Gastrocnemius medialis (tissue), 4 donors: ENCODE measurements at regions not wholly inside any gene's neighbourhood (a gene's known extent, or its start where the extent isn't known, plus 50 kb on each side); places are given as distances from the start of the nearest gene placed in this dataset.

Experiments
- ATAC-seq, 2 donors: fragments of 150-250 bp; one replicate each; pipeline ENCODE4 v1.9.1; 2016
- DNase-seq, 2 donors: peaks; one replicate each; pipeline ENCODE4 v3.0.0-alpha.2; 2019
- H3K27ac ChIP-seq, 4 donors: fragments of 200-600 bp; sonication (generic); 1 replicate in 1 of 4; 2 replicates in 3 of 4; pipeline ENCODE4 v1.5.1; 2016 to 2018; ENCODE audit warnings: mild to moderate bottlenecking in 2 of 4, moderate library complexity in 1 of 4
- H3K27me3 ChIP-seq, 3 donors: fragments of 200-600 bp; sonication (generic) in 2 of 3; 1 replicate in 1 of 3; 2 replicates in 2 of 3; pipeline versions ENCODE4 v1.5.1 to v1.6.0; 2016 to 2019; ENCODE audit warnings: mild to moderate bottlenecking in 1 of 3, moderate library complexity in 1 of 3
- H3K36me3 ChIP-seq, 2 donors: fragments of 200-600 bp; sonication (generic) in 1 of 2; one replicate each; pipeline ENCODE4 v1.5.1; 2017 to 2018
- H3K4me1 ChIP-seq, 2 donors: fragments of 200-600 bp; sonication (generic) in 1 of 2; one replicate each; pipeline ENCODE4 v1.5.1; 2016 to 2017; ENCODE audit warnings: mild to moderate bottlenecking in 2 of 2
- H3K4me3 ChIP-seq, 4 donors: fragments of 200-600 bp; sonication (generic) in 3 of 4; 1 replicate in 1 of 4; 2 replicates in 3 of 4; pipeline ENCODE4 v1.5.1; 2016 to 2019; ENCODE audit warnings: mild to moderate bottlenecking in 2 of 4
- H3K9me3 ChIP-seq, 3 donors: fragments of 200-600 bp; sonication (generic) in 2 of 3; 1 replicate in 1 of 3; 2 replicates in 2 of 3; pipeline ENCODE4 v1.5.1; 2016 to 2019
- CTCF ChIP-seq, 5 experiments: fragments of 450-650 bp in 3 of 5; fragments of 200-600 bp in 2 of 5; sonication (generic) in 2 of 5; IDR thresholded peaks in 4 of 5; conservative IDR thresholded peaks in 1 of 5; 1 replicate in 4 of 5; 2 replicates in 1 of 5; pipeline ENCODE4 v1.5.1; 2016 to 2019; ENCODE audit warnings: antibody characterized with exemption in 5 of 5, mild to moderate bottlenecking in 3 of 5, moderate library complexity in 3 of 5
- POLR2A ChIP-seq, 2 donors: fragments of 450-650 bp; IDR thresholded peaks; one replicate each; pipeline ENCODE4 v1.6.1; 2017; ENCODE audit warnings: antibody characterized with exemption in 2 of 2, mild to moderate bottlenecking in 2 of 2, moderate library complexity in 2 of 2
- in situ Hi-C, 4 donors: fragments of 200-750 bp; cut with MboI; loops; one replicate each; pipeline versions ENCODE4 v1.15.0 to v1.8.0; 2017; ENCODE audit warnings: low sequenced_read_pairs in 4 of 4
- intact Hi-C: fragments of 100-400 bp; cut with DNase I; formaldehyde crosslinking; loops from one replicate; pipeline ENCODE4 v1.15.1; 2023; ENCODE audit warnings: low total_unique reads

- DNase-seq, result no peak
- Histone ChIP-seq H3K27me3 (no peaks in the 10 kb centered on the region), H3K4me3 (no peak overlapping the region), H3K9me3 (no peaks in the 10 kb centered on the region), H3K36me3 (no peaks in the 10 kb centered on the region), H3K4me1 (no peaks in the 10 kb centered on the region), H3K27ac (no peak overlapping the region)
- in situ Hi-C loops, result no loop called here
- ATAC-seq, result no peak
- intact Hi-C loops, result no loop called here
- TF ChIP-seq POLR2A (IDR thresholded peaks at IDR 0.05) (no peak), CTCF (IDR thresholded peaks at IDR 0.05 in 4 of 5, conservative IDR thresholded peaks at IDR 0.05 in 1 of 5) (no peak)
Observed at GRCh38 chr4:124804584-124804983, 92.1 kb upstream of the ANKRD50 start.

DNA sequence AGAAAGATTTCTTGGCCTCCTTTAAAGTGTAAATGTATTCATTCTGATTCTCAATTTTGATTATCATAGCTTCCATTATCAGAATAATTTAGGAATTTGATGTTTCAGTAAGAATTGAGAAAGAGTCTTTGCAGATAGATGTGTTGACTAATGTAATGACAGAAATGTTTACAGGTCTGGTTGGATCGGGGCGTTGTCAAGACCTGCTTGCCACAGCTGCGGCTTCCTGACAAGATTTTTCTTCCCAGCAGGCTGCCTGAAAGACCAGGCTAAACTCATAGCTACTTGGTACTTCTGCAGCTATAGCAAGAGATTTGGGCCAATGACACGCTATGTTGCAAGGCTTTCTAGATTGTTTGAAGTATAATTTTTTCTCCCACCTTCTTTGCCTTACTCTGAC is 91.5 kb upstream of the ANKRD50 start:
- H3K4me3 ChIP-seq, result no peak overlapping the region
- no peak for DNase-seq
- intact Hi-C loops, result no loop called here
- TF ChIP-seq CTCF (IDR thresholded peaks at IDR 0.05 in 4 of 5, conservative IDR thresholded peaks at IDR 0.05 in 1 of 5) (no peak), POLR2A (IDR thresholded peaks at IDR 0.05) (no peak)
- H3K36me3 ChIP-seq, result no peaks in the 10 kb centered on the region
- no peaks in the 10 kb centered on the region for H3K27me3 ChIP-seq
- in situ Hi-C loops, result no loop called here
- H3K4me1 ChIP-seq, result no peaks in the 10 kb centered on the region
- H3K27ac ChIP-seq, result no peak overlapping the region
- no peaks in the 10 kb centered on the region for H3K9me3 ChIP-seq
- ATAC-seq, result no peak

DNA sequence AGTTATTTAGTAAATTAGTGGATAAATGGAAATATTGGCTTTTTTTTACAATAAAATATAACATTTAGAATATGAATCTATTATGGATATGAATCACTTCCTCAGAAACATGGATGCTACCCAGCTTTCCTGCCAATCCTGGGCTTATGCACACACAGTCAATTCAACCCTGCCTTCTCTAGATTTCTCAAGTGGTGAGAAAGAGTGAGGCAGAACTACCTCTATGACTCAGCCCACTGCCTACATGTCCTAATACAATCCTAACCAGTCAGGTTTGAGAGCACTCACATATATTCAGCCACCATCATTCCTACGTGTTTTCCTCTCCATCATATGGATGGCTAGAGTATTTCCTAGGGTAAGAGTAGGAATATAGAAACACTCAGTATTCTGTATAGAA is 91.1 kb upstream of the ANKRD50 start:
- no peak for TF ChIP-seq POLR2A (IDR thresholded peaks at IDR 0.05)
- no peak for TF ChIP-seq CTCF (IDR thresholded peaks at IDR 0.05 in 4 of 5, conservative IDR thresholded peaks at IDR 0.05 in 1 of 5)
- no peaks in the 10 kb centered on the region for H3K27me3 ChIP-seq
- no peak overlapping the region for H3K4me3 ChIP-seq

DNA sequence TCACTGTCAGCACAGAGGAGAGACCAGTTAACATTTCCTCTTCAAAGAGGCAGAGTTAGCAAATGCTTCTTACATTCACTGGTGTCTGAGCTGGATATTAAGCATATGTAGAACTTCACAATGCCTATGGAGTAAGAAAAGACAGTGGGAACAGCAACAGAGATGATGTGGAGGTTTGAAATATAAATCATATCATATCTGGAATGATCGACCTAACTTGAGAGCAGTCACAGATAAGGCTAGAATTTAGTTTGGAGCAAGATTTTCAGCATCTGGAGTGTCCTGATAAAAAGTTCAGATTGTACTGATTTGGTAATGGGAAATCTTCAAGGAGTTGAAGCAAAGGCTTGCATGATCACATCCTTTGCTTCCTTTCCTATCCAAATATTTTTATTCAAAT is 90.5 kb upstream of the ANKRD50 start:
- in situ Hi-C loops, result no loop called here

More for the DNA sequence above, 91.1 kb upstream of the ANKRD50 start:
- H3K36me3 ChIP-seq, result no peaks in the 10 kb centered on the region
- in situ Hi-C loops, result no loop called here
- no peak for DNase-seq
- no peak overlapping the region for H3K27ac ChIP-seq
- no peak for ATAC-seq
- intact Hi-C loops, result no loop called here
- H3K4me1 ChIP-seq, result no peaks in the 10 kb centered on the region
- no peaks in the 10 kb centered on the region for H3K9me3 ChIP-seq

More for the DNA sequence above, 90.5 kb upstream of the ANKRD50 start:
- TF ChIP-seq POLR2A (IDR thresholded peaks at IDR 0.05) (no peak), CTCF (IDR thresholded peaks at IDR 0.05 in 4 of 5, conservative IDR thresholded peaks at IDR 0.05 in 1 of 5) (no peak)
- intact Hi-C loops, result no loop called here
- Histone ChIP-seq H3K9me3 (no peaks in the 10 kb centered on the region), H3K4me1 (no peaks in the 10 kb centered on the region), H3K27ac (no peak overlapping the region), H3K27me3 (no peaks in the 10 kb centered on the region), H3K36me3 (no peaks in the 10 kb centered on the region), H3K4me3 (no peak overlapping the region)
- DNase-seq, result no peak
- ATAC-seq, result no peak
